Activated CD4-positive, alpha-beta T cell treated with anti-CD3 and anti-CD28 coated beads for 4 hours (primary cell): ENCODE measurements at regions not wholly inside any gene's neighbourhood (a gene's known extent, or its start where the extent isn't known, plus 50 kb on each side); places are given as distances from the start of the nearest gene placed in this dataset.

Experiments
- DNase-seq, 2 donors: peaks; one replicate each; pipeline ENCODE4 v3.0.0-alpha.2; 2020

GRCh38 chr5:111016801-111017200 lies 54.7 kb upstream of the TSLP start:
- DNase-seq = no peak

- no peak for DNase-seq
Measured at GRCh38 chr5:111017731-111018130, 53.8 kb upstream of the TSLP start.
